NOMO-1 (cell line): ENCODE measurements at regions not wholly inside any gene's neighbourhood (a gene's known extent, or its start where the extent isn't known, plus 50 kb on each side); places are given as distances from the start of the nearest gene placed in this dataset.

Experiments
- DNase-seq, 2 experiments: peaks; one replicate each; lab custom pipeline; 2025; ENCODE audit not compliant: unreplicated experiment in 2 of 2; lab: John Stamatoyannopoulos, UW

- no peak for DNase-seq
Measured at GRCh38 chr1:193538003-193538354, 351.6 kb upstream of the B3GALT2 start.

GRCh38 chr1:193537266-193538002 lies 351.0 kb upstream of the B3GALT2 start:
- peak; percentile 61 to 88 for DNase-seq

- DNase-seq = peak; percentile 12 to 13
Measured at GRCh38 chr1:193533853-193534252, 347.4 kb upstream of the B3GALT2 start.

GRCh38 chr1:193525917-193526710 lies 339.7 kb upstream of the B3GALT2 start:
- DNase-seq = no peak

- no peak for DNase-seq
Measured at GRCh38 chr1:193525411-193525810, 339.0 kb upstream of the B3GALT2 start.

- no peak for DNase-seq
Measured at GRCh38 chr1:193524616-193525015, 338.2 kb upstream of the B3GALT2 start.

- DNase-seq = no peak
Measured at GRCh38 chr1:193524021-193524420, 337.6 kb upstream of the B3GALT2 start.

- DNase-seq = no peak
Measured at GRCh38 chr1:193520472-193520871, 334.1 kb upstream of the B3GALT2 start.

- DNase-seq = no peak
Measured at GRCh38 chr1:193519922-193520321, 333.5 kb upstream of the B3GALT2 start.

GRCh38 chr1:193516755-193517388 lies 330.5 kb upstream of the B3GALT2 start:
- DNase-seq = no peak

GRCh38 chr1:193514397-193514796 lies 328.0 kb upstream of the B3GALT2 start:
- DNase-seq = peak in 1 of 2 experiments; percentile 35

GRCh38 chr1:193513032-193513431 lies 326.6 kb upstream of the B3GALT2 start:
- no peak for DNase-seq

- DNase-seq = no peak
Measured at GRCh38 chr1:193504920-193505319, 318.5 kb upstream of the B3GALT2 start.

- no peak for DNase-seq
Measured at GRCh38 chr1:193498088-193498655, 311.8 kb upstream of the B3GALT2 start.

- no peak for DNase-seq
Measured at GRCh38 chr1:193494368-193494767, 308.0 kb upstream of the B3GALT2 start.

GRCh38 chr1:193489191-193489590 lies 302.8 kb upstream of the B3GALT2 start:
- DNase-seq = no peak

GRCh38 chr1:193487722-193488121 lies 301.3 kb upstream of the B3GALT2 start:
- no peak for DNase-seq

GRCh38 chr1:193486671-193487229 lies 300.3 kb upstream of the B3GALT2 start:
- no peak for DNase-seq

GRCh38 chr1:193480755-193481154 lies 294.3 kb upstream of the B3GALT2 start:
- DNase-seq = no peak

GRCh38 chr1:193479187-193479586 lies 292.8 kb upstream of the B3GALT2 start:
- DNase-seq = peak; percentile 16 to 66

GRCh38 chr1:193476748-193477147 lies 290.3 kb upstream of the B3GALT2 start:
- no peak for DNase-seq
